22Rv1 (cell line): ENCODE measurements at regions not wholly inside any gene's neighbourhood (a gene's known extent, or its start where the extent isn't known, plus 50 kb on each side); places are given as distances from the start of the nearest gene placed in this dataset.

ENCODE experiments used
- H3K27ac ChIP-seq: fragments of 450-650 bp; 2 replicates; pipeline ENCODE4 v1.5.1; 2017
- CTCF ChIP-seq: fragments of 450-650 bp; IDR thresholded peaks from 2 replicates; pipeline ENCODE4 v1.5.1; 2017; ENCODE audit warnings: mild to moderate bottlenecking
- ZFX ChIP-seq: fragments of 450-650 bp; IDR thresholded peaks from 2 replicates; pipeline ENCODE4 v1.6.1; 2017; ENCODE audit warnings: antibody characterized with exemption, borderline replicate concordance

GRCh38 chr6:106885679-106886078, 88.8 kb downstream of the CD24 start:
- no peak overlapping the region for H3K27ac ChIP-seq
- no peak for TF ChIP-seq CTCF
- no peak for TF ChIP-seq ZFX

- TF ChIP-seq ZFX (no peak), CTCF (no peak)
- H3K27ac ChIP-seq, result no peak overlapping the region
Measured at GRCh38 chr6:106884576-106884975, 90.0 kb downstream of the CD24 start.

GRCh38 chr6:106883808-106884262, 90.7 kb downstream of the CD24 start:
- no peak overlapping the region for H3K27ac ChIP-seq
- TF ChIP-seq ZFX (no peak), CTCF (peak; percentile 62)

GRCh38 chr6:106882601-106883518, 91.7 kb downstream of the CD24 start:
- no peak overlapping the region for H3K27ac ChIP-seq
- TF ChIP-seq CTCF (no peak), ZFX (no peak)

- no peak for TF ChIP-seq ZFX
- TF ChIP-seq CTCF, result no peak
- no peak overlapping the region for H3K27ac ChIP-seq
Measured at GRCh38 chr6:106882138-106882537, 92.4 kb downstream of the CD24 start.

- no peak for TF ChIP-seq ZFX
- H3K27ac ChIP-seq, result no peak overlapping the region
Measured at GRCh38 chr6:106880952-106881351, 93.6 kb downstream of the CD24 start.

- no peak overlapping the region for H3K27ac ChIP-seq
- TF ChIP-seq CTCF (no peak), ZFX (no peak)
Measured at GRCh38 chr6:106875782-106876321, 98.7 kb downstream of the CD24 start.
